ENCODE measurements at regions not wholly inside any gene's neighbourhood (a gene's known extent, or its start where the extent isn't known, plus 50 kb on each side); places are given as distances from the start of the nearest gene placed in this dataset.

- TF ChIP-seq EZH2 (optimal IDR thresholded peaks at IDR 0.05; ENCODE audit: low read depth, low read length) (no peak), CTCF (IDR thresholded peaks at IDR 0.05; ENCODE audit: low read length) (no peak), EZH2phosphoT487 (IDR thresholded peaks at IDR 0.05; ENCODE audit: low read length) (no peak)
These were observed 72.0 kb downstream of the NCOR2 start for GRCh38 chr12:124495194-124495983.
